Progenitor cell of endocrine pancreas (in vitro differentiated cells): ENCODE measurements at regions not wholly inside any gene's neighbourhood (a gene's known extent, or its start where the extent isn't known, plus 50 kb on each side); places are given as distances from the start of the nearest gene placed in this dataset.

Source experiments
- DNase-seq: peaks from one replicate; pipeline ENCODE4 v3.0.0; 2021; ENCODE audit warnings: low spot score; ENCODE audit not compliant: unreplicated experiment
- H3K27ac Mint-ChIP-seq: 2 replicates; pipeline ENCODE4 v1.8.0; 2021; ENCODE audit warnings: mild to moderate bottlenecking, moderate library complexity, mixed read lengths
- H3K27me3 Mint-ChIP-seq: 2 replicates; pipeline ENCODE4 v1.8.0; 2021; ENCODE audit warnings: mixed read lengths
- H3K36me3 Mint-ChIP-seq: 2 replicates; pipeline ENCODE4 v1.8.0; 2022; ENCODE audit warnings: mixed read lengths; ENCODE audit not compliant: insufficient read depth
- H3K4me1 Mint-ChIP-seq: 2 replicates; pipeline ENCODE4 v1.8.0; 2021; ENCODE audit warnings: low read depth, mixed read lengths
- H3K4me3 Mint-ChIP-seq: 2 replicates; pipeline ENCODE4 v1.8.0; 2021; ENCODE audit warnings: low read depth, mild to moderate bottlenecking, moderate library complexity, mixed read lengths
- H3K9me3 Mint-ChIP-seq: 2 replicates; pipeline ENCODE4 v1.8.0; 2021; ENCODE audit warnings: low read depth, mixed read lengths
- CTCF ChIP-seq: fragments of 200-600 bp; sonication (generic); IDR thresholded peaks from one replicate; pipeline ENCODE4 v1.5.0; 2021; ENCODE audit warnings: antibody characterized with exemption, mild to moderate bottlenecking; ENCODE audit not compliant: unreplicated experiment

GRCh38 chr2:7907041-7907440 is 774.8 kb upstream of the ID2 start:
- H3K4me1 Mint-ChIP-seq, result peaks cover 2% of the 10 kb centered on the region
- H3K9me3 Mint-ChIP-seq, result no peaks in the 10 kb centered on the region
- H3K36me3 Mint-ChIP-seq, result no peaks in the 10 kb centered on the region
- peaks cover 15% of the 10 kb centered on the region for H3K27me3 Mint-ChIP-seq
- TF ChIP-seq CTCF, result no peak
- DNase-seq, result no peak
- H3K4me3 Mint-ChIP-seq, result no peak overlapping the region
- H3K27ac Mint-ChIP-seq, result no peak overlapping the region

GRCh38 chr2:7910752-7911151 is 771.1 kb upstream of the ID2 start:
- no peaks in the 10 kb centered on the region for H3K36me3 Mint-ChIP-seq
- H3K4me1 Mint-ChIP-seq, result no peaks in the 10 kb centered on the region
- DNase-seq, result no peak
- H3K4me3 Mint-ChIP-seq, result no peak overlapping the region
- no peak overlapping the region for H3K27ac Mint-ChIP-seq
- TF ChIP-seq CTCF, result no peak
- no peaks in the 10 kb centered on the region for H3K9me3 Mint-ChIP-seq
- H3K27me3 Mint-ChIP-seq, result peaks cover 5% of the 10 kb centered on the region

GRCh38 chr2:7911196-7911595 is 770.7 kb upstream of the ID2 start:
- H3K4me1 Mint-ChIP-seq, result peaks cover 3% of the 10 kb centered on the region
- H3K27ac Mint-ChIP-seq, result no peak overlapping the region
- no peak for TF ChIP-seq CTCF
- H3K27me3 Mint-ChIP-seq, result peaks cover 5% of the 10 kb centered on the region
- no peak overlapping the region for H3K4me3 Mint-ChIP-seq
- H3K9me3 Mint-ChIP-seq, result no peaks in the 10 kb centered on the region
- no peak for DNase-seq
- H3K36me3 Mint-ChIP-seq, result no peaks in the 10 kb centered on the region

- Mint-ChIP-seq H3K27ac (no peak overlapping the region), H3K27me3 (peaks cover 3% of the 10 kb centered on the region), H3K4me3 (no peak overlapping the region), H3K9me3 (no peaks in the 10 kb centered on the region), H3K36me3 (no peaks in the 10 kb centered on the region), H3K4me1 (peaks cover 3% of the 10 kb centered on the region)
- no peak for DNase-seq
- TF ChIP-seq CTCF, result no peak
Measured at GRCh38 chr2:7913974-7914373, 767.9 kb upstream of the ID2 start.

GRCh38 chr2:7915302-7916091 is 766.4 kb upstream of the ID2 start:
- H3K4me3 Mint-ChIP-seq, result no peak overlapping the region
- no peaks in the 10 kb centered on the region for H3K9me3 Mint-ChIP-seq
- no peak for TF ChIP-seq CTCF
- H3K36me3 Mint-ChIP-seq, result no peaks in the 10 kb centered on the region
- peaks cover 3% of the 10 kb centered on the region for H3K4me1 Mint-ChIP-seq
- H3K27me3 Mint-ChIP-seq, result no peaks in the 10 kb centered on the region
- DNase-seq, result no peak
- H3K27ac Mint-ChIP-seq, result peak overlapping the region; percentile 33
